ENCODE measurements at regions not wholly inside any gene's neighbourhood (a gene's known extent, or its start where the extent isn't known, plus 50 kb on each side); places are given as distances from the start of the nearest gene placed in this dataset.

GRCh38 chr7:106606120-106606519, 54.8 kb downstream of the CCDC71L start:
- no peak overlapping the region for H3K27ac ChIP-seq
- no peak overlapping the region for H3K4me3 ChIP-seq (ENCODE audit: low read depth, low read length)
- H3K27me3 ChIP-seq (ENCODE audit: insufficient read depth, low read depth, severe bottlenecking): no peaks in the 10 kb centered on the region
- no peaks in the 10 kb centered on the region for H3K9me3 ChIP-seq (ENCODE audit: severe bottlenecking)
- H3K36me3 ChIP-seq: no peaks in the 10 kb centered on the region
- DNase-seq: no peak
- TF ChIP-seq CTCF (IDR thresholded peaks at IDR 0.05; ENCODE audit: low read depth, low read length): no peak

GRCh38 chr7:106604971-106605370, 56.0 kb downstream of the CCDC71L start:
- Histone ChIP-seq H3K4me3 (ENCODE audit: low read depth, low read length) (no peak overlapping the region), H3K36me3 (no peaks in the 10 kb centered on the region), H3K27ac (no peak overlapping the region), H3K27me3 (ENCODE audit: insufficient read depth, low read depth, severe bottlenecking) (no peaks in the 10 kb centered on the region), H3K9me3 (ENCODE audit: severe bottlenecking) (no peaks in the 10 kb centered on the region)
- DNase-seq: no peak
- no peak for TF ChIP-seq CTCF (IDR thresholded peaks at IDR 0.05; ENCODE audit: low read depth, low read length)

- H3K27ac ChIP-seq: no peak overlapping the region
- H3K27me3 ChIP-seq (ENCODE audit: insufficient read depth, low read depth, severe bottlenecking): no peaks in the 10 kb centered on the region
- TF ChIP-seq CTCF (IDR thresholded peaks at IDR 0.05; ENCODE audit: low read depth, low read length): no peak
- no peaks in the 10 kb centered on the region for H3K9me3 ChIP-seq (ENCODE audit: severe bottlenecking)
- no peak for DNase-seq
- H3K4me3 ChIP-seq (ENCODE audit: low read depth, low read length): no peak overlapping the region
- H3K36me3 ChIP-seq: no peaks in the 10 kb centered on the region
Observed at GRCh38 chr7:106604303-106604924, 56.5 kb downstream of the CCDC71L start.

- no peak for TF ChIP-seq CTCF (IDR thresholded peaks at IDR 0.05; ENCODE audit: low read depth, low read length)
- Histone ChIP-seq H3K36me3 (no peaks in the 10 kb centered on the region), H3K27me3 (ENCODE audit: insufficient read depth, low read depth, severe bottlenecking) (no peaks in the 10 kb centered on the region), H3K27ac (no peak overlapping the region), H3K4me3 (ENCODE audit: low read depth, low read length) (no peak overlapping the region), H3K9me3 (ENCODE audit: severe bottlenecking) (no peaks in the 10 kb centered on the region)
- no peak for DNase-seq
Observed at GRCh38 chr7:106603346-106603745, 57.6 kb downstream of the CCDC71L start.

GRCh38 chr7:106602062-106602461, 58.9 kb downstream of the CCDC71L start:
- Histone ChIP-seq H3K36me3 (no peaks in the 10 kb centered on the region), H3K4me3 (ENCODE audit: low read depth, low read length) (no peak overlapping the region), H3K27me3 (ENCODE audit: insufficient read depth, low read depth, severe bottlenecking) (no peaks in the 10 kb centered on the region), H3K27ac (no peak overlapping the region), H3K9me3 (ENCODE audit: severe bottlenecking) (no peaks in the 10 kb centered on the region)
- no peak for TF ChIP-seq CTCF (IDR thresholded peaks at IDR 0.05; ENCODE audit: low read depth, low read length)
- no peak for DNase-seq

Measured in WERI-Rb-1 (cell line).